ENCODE measurements at regions not wholly inside any gene's neighbourhood (a gene's known extent, or its start where the extent isn't known, plus 50 kb on each side); places are given as distances from the start of the nearest gene placed in this dataset.

DNA sequence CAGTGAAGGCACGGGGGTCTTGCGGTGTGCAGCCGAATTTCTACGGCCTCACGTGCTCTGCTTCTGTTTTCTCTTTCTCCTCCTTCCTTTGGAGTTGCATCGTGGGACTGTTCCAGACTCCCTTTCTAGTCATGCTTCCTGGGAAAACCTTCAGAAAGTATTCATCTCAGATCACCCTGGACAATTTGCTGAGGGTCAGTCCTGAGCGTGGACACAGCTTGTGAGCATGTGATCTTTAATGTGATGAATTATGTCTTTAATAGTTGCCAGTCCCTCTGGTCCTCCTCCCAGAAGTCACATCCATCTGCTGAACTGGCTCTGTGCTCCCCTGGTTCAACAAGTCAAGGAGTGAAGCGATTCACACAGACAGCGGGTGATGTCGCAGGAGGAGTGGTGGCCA lies 145.0 kb upstream of the PDE10A start:
- H3K9ac ChIP-seq (ENCODE audit: low read depth in 1 of 2, low read length in 2 of 2), result no peak overlapping the region
- no peak overlapping the region for H3K27ac ChIP-seq (ENCODE audit: low read depth in 1 of 2, low read length in 2 of 2)
- H3K27me3 ChIP-seq (ENCODE audit: control insufficient read depth in 4 of 4, insufficient read depth in 4 of 4, low read length in 3 of 4), result peaks cover 0 to 4% (median 0%) of the 10 kb centered on the region in 4 donors
- H3K4me1 ChIP-seq (ENCODE audit: control insufficient read depth in 4 of 4, insufficient read depth in 4 of 4, low read length in 3 of 4), result peaks cover 0 to 8% (median 0%) of the 10 kb centered on the region in 4 donors
- WGBS, result 85% methylated on average over 10 of the region's 10 CpGs
- peaks cover 0 to 4% (median 0%) of the 10 kb centered on the region in 4 donors for H3K9me3 ChIP-seq (ENCODE audit: control insufficient read depth in 4 of 4, low read length in 3 of 4)
- no peak for TF ChIP-seq TAF1 (conservative IDR thresholded peaks at IDR 0.05)
- TF ChIP-seq, protein P1, sequence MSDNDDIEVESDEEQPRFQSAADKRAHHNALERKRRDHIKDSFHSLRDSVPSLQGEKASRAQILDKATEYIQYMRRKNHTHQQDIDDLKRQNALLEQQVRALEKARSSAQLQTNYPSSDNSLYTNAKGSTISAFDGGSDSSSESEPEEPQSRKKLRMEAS (IDR thresholded peaks at IDR 0.05), result no peak
- no peak for TF ChIP-seq FOXA2 (IDR thresholded peaks at IDR 0.05)
- no peak for TF ChIP-seq JUND (IDR thresholded peaks at IDR 0.05)
- no peak for TF ChIP-seq RAD21 (IDR thresholded peaks at IDR 0.05)
- TF ChIP-seq, protein P2, sequence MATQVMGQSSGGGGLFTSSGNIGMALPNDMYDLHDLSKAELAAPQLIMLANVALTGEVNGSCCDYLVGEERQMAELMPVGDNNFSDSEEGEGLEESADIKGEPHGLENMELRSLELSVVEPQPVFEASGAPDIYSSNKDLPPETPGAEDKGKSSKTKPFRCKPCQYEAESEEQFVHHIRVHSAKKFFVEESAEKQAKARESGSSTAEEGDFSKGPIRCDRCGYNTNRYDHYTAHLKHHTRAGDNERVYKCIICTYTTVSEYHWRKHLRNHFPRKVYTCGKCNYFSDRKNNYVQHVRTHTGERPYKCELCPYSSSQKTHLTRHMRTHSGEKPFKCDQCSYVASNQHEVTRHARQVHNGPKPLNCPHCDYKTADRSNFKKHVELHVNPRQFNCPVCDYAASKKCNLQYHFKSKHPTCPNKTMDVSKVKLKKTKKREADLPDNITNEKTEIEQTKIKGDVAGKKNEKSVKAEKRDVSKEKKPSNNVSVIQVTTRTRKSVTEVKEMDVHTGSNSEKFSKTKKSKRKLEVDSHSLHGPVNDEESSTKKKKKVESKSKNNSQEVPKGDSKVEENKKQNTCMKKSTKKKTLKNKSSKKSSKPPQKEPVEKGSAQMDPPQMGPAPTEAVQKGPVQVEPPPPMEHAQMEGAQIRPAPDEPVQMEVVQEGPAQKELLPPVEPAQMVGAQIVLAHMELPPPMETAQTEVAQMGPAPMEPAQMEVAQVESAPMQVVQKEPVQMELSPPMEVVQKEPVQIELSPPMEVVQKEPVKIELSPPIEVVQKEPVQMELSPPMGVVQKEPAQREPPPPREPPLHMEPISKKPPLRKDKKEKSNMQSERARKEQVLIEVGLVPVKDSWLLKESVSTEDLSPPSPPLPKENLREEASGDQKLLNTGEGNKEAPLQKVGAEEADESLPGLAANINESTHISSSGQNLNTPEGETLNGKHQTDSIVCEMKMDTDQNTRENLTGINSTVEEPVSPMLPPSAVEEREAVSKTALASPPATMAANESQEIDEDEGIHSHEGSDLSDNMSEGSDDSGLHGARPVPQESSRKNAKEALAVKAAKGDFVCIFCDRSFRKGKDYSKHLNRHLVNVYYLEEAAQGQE (IDR thresholded peaks at IDR 0.05), result no peak
- TF ChIP-seq EGR1 (IDR thresholded peaks at IDR 0.05; ENCODE audit: low read depth in 2 of 2), result no peak
- H3K36me3 ChIP-seq (ENCODE audit: control insufficient read depth in 4 of 4, insufficient read depth in 3 of 4, low read depth in 1 of 4, low read length in 3 of 4), result no peaks in the 10 kb centered on the region
- no peak overlapping the region for H3K4me3 ChIP-seq (ENCODE audit: low read depth in 1 of 3, low read length in 3 of 3)
- DNase-seq (ENCODE audit: low spot score), result no peak

DNA sequence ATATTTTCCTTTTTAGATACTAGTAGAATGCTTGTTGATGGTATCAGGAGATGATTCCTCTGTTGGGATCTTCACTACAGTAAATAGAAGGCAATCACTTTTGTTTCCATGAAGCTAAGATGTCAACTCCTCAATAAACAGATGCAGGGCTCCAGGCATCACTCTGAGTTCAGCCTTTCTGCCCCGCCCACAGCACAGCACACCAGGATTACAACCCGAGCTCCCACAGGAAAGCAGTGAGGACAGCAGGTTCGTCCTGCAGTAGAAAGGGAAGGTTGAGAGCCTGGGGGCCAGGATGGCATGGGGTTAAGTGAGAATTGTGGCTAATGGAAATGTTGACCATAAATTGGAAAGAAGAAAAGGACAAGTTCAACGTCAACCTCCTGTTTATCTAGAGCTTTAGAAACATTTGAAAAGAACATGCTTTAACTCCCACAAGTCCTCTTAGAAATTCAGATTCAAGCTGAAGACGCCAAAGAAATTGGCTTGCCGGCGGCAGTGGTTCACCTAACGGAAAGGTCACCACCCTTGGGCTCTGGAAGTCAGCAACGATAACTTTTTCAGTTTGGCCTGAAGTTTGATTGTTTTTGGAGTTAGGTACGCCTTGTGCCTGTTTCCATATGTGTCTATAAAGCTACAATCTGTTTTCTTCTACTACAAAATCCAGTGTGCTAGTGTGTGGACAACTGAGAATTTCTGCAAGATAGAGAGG lies 144.4 kb upstream of the PDE10A start:
- no peak for TF ChIP-seq HNF4G (IDR thresholded peaks at IDR 0.05)
- no peak for DNase-seq (ENCODE audit: low spot score)
- Histone ChIP-seq H3K4me1 (ENCODE audit: control insufficient read depth in 4 of 4, insufficient read depth in 4 of 4, low read length in 3 of 4) (peaks cover 0 to 8% (median 0%) of the 10 kb centered on the region in 4 donors), H3K27me3 (ENCODE audit: control insufficient read depth in 4 of 4, insufficient read depth in 4 of 4, low read length in 3 of 4) (peaks cover 0 to 4% (median 0%) of the 10 kb centered on the region in 4 donors), H3K4me3 (ENCODE audit: low read depth in 1 of 3, low read length in 3 of 3) (no peak overlapping the region), H3K9me3 (ENCODE audit: control insufficient read depth in 4 of 4, low read length in 3 of 4) (peaks cover 0 to 4% (median 0%) of the 10 kb centered on the region in 4 donors), H3K9ac (ENCODE audit: low read depth in 1 of 2, low read length in 2 of 2) (no peak overlapping the region), H3K27ac (ENCODE audit: low read depth in 1 of 2, low read length in 2 of 2) (no peak overlapping the region), H3K36me3 (ENCODE audit: control insufficient read depth in 4 of 4, insufficient read depth in 3 of 4, low read depth in 1 of 4, low read length in 3 of 4) (no peaks in the 10 kb centered on the region)
- 70% methylated on average over 10 of the region's 10 CpGs for WGBS

DNA sequence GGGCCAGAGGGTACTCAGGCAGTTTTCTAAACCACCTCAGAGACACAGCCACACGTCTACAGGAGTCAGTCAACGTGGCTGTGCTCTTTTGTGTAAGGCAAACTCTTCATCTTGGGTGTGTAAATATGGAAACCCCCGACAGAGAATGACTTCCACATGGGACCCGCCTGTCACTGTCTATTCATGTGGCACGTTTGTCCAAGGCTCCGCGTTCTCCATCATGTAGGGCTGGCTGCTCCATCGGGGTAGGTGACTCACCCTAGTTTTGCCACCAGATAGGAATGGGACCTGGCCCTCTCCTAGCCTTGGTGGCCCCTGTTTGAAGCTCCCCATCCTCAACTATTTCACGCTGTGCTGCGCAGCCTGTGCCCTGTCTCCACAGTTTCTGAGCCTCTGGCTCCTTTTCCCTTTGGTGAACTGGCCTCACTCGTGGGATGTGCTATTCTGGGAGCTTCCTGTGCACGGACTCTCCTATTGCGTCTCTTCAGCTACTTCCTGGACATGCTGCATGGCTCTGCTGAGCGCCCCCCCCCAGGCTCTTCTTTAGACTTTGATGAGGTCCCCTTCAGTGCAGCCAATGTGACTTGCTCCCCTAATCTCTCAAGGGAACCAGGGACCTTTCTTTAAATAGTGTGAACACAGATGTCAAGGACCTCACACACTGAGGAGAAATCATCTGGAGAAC lies 143.2 kb upstream of the PDE10A start:
- Histone ChIP-seq H3K9me3 (ENCODE audit: control insufficient read depth in 4 of 4, low read length in 3 of 4) (peaks cover 0 to 4% (median 0%) of the 10 kb centered on the region in 4 donors), H3K27me3 (ENCODE audit: control insufficient read depth in 4 of 4, insufficient read depth in 4 of 4, low read length in 3 of 4) (peaks cover 0 to 4% (median 0%) of the 10 kb centered on the region in 4 donors), H3K4me1 (ENCODE audit: control insufficient read depth in 4 of 4, insufficient read depth in 4 of 4, low read length in 3 of 4) (peaks cover 0 to 8% (median 0%) of the 10 kb centered on the region in 4 donors), H3K9ac (ENCODE audit: low read depth in 1 of 2, low read length in 2 of 2) (no peak overlapping the region), H3K4me3 (ENCODE audit: low read depth in 1 of 3, low read length in 3 of 3) (no peak overlapping the region), H3K27ac (ENCODE audit: low read depth in 1 of 2, low read length in 2 of 2) (no peak overlapping the region), H3K36me3 (ENCODE audit: control insufficient read depth in 4 of 4, insufficient read depth in 3 of 4, low read depth in 1 of 4, low read length in 3 of 4) (no peaks in the 10 kb centered on the region)
- TF ChIP-seq RXRA (IDR thresholded peaks at IDR 0.05) (no peak), EGR1 (IDR thresholded peaks at IDR 0.05; ENCODE audit: low read depth in 2 of 2) (no peak), SP1 (IDR thresholded peaks at IDR 0.05) (no peak), HNF4A (conservative IDR thresholded peaks at IDR 0.05) (no peak), FOXA2 (IDR thresholded peaks at IDR 0.05) (no peak), GABPA (IDR thresholded peaks at IDR 0.05 in 1 of 2, conservative IDR thresholded peaks at IDR 0.05 in 1 of 2) (no peak), RAD21 (IDR thresholded peaks at IDR 0.05) (no peak), NR2F2 (IDR thresholded peaks at IDR 0.05) (no peak), YY1 (IDR thresholded peaks at IDR 0.05) (no peak), JUND (IDR thresholded peaks at IDR 0.05) (no peak), TAF1 (conservative IDR thresholded peaks at IDR 0.05) (no peak)
- TF ChIP-seq, protein P3, sequence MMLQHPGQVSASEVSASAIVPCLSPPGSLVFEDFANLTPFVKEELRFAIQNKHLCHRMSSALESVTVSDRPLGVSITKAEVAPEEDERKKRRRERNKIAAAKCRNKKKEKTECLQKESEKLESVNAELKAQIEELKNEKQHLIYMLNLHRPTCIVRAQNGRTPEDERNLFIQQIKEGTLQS (IDR thresholded peaks at IDR 0.05), result no peak
- TF ChIP-seq, protein P1 (IDR thresholded peaks at IDR 0.05), result no peak
- TF ChIP-seq, protein P4, sequence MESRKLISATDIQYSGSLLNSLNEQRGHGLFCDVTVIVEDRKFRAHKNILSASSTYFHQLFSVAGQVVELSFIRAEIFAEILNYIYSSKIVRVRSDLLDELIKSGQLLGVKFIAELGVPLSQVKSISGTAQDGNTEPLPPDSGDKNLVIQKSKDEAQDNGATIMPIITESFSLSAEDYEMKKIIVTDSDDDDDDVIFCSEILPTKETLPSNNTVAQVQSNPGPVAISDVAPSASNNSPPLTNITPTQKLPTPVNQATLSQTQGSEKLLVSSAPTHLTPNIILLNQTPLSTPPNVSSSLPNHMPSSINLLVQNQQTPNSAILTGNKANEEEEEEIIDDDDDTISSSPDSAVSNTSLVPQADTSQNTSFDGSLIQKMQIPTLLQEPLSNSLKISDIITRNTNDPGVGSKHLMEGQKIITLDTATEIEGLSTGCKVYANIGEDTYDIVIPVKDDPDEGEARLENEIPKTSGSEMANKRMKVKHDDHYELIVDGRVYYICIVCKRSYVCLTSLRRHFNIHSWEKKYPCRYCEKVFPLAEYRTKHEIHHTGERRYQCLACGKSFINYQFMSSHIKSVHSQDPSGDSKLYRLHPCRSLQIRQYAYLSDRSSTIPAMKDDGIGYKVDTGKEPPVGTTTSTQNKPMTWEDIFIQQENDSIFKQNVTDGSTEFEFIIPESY (IDR thresholded peaks at IDR 0.05), result no peak
- TF ChIP-seq, protein P2 (IDR thresholded peaks at IDR 0.05), result no peak
- 80% methylated on average over 14 of the region's 14 CpGs for WGBS
- no peak for DNase-seq (ENCODE audit: low spot score)
